CMK (cell line): ENCODE measurements at regions not wholly inside any gene's neighbourhood (a gene's known extent, or its start where the extent isn't known, plus 50 kb on each side); places are given as distances from the start of the nearest gene placed in this dataset.
"Not testable (repeated sequence)": the region's sequence is repeated elsewhere in the genome, so short reads cannot be mapped to it uniquely, and the experiment has no call there.

Experiments
- DNase-seq: peaks from one replicate; pipeline ENCODE4 v3.0.0-alpha.2; 2010; ENCODE audit warnings: low read depth

DNA sequence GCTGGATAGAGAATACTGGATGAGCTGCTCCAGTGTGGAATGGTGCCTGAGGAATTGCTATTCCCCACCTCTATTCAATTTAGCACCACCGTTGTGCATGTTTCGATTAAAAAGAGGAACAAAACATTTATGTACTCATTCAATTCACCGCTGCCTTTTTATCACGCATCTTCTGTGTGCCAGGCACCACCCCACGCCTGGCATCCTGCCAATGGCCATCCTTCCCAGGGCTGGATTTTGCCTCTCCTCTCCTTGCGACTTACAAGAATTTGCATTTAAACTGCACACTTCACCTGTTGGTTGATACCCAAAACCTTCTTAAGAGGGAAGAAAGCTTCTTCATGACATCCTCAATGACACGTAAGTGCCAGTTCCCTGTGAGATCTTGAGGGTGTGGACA lies 110.2 kb upstream of the DPP6 start:
- no peak for DNase-seq

- DNase-seq = no peak
Observed at GRCh38 chr7:153943457-153943856, 108.7 kb upstream of the DPP6 start.

DNA sequence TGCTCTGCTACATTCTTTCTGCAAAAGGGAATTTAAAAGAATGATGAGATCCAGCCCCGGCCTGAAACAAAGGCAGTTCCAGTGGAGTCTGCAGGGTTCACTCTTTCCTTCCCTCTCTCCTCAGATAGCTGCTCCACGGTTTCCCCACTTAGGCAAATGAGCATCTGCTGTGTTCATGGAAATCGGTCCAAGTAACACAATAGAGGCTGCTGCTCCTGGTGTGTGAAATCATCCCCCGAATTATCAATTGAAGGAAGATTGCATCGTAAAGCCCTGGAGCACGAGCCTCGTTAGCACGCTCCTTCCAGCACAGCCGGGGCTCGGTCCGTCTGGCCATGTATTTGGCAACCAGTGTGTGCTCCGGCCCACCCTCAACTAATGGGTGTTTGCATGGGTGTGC lies 108.3 kb upstream of the DPP6 start:
- no peak for DNase-seq

DNA sequence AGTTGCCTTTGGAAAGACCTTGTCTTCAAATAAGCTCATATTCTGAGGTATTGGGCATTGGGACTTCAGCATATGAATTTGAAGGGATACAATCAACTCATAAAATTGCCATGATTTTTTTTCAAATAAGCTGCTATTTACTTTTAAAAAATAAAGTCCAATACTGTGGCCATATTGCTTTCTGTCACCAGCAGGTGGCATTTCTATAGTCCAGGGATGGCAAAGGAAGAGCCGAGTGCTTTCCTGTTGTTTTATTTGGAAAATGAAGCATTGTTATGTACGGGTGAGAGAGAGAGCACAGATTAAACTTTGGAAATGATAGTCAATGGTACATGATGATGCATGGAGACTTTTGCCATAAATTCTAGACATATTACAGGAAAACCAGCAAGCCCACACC lies 104.1 kb upstream of the DPP6 start:
- DNase-seq = no peak

GRCh38 chr7:153951316-153951715 lies 100.9 kb upstream of the DPP6 start:
- no peak for DNase-seq

GRCh38 chr7:153954477-153954876 lies 97.7 kb upstream of the DPP6 start:
- DNase-seq = no peak

DNA sequence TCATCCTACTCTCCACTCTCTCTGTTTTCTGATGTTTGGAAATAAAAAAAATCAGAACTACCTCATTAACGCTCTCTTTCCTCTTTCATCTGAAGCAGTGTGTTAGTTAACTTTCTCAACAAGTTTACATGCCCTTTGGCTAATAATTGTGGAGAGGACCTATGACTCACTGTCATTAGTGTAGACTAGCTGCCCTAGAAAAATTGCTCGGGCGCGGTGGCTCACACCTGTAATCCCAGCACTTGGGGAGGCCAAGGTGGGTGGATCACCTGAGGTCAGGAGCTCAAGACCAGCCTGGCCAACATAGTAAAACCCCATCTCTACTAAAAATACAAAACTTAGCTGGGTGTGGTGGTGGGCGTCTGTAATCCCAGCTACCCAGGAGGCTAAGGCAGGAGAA lies 94.5 kb upstream of the DPP6 start:
- DNase-seq = not testable (repeated sequence)

GRCh38 chr7:153958381-153958780 lies 93.8 kb upstream of the DPP6 start:
- not testable (repeated sequence) for DNase-seq

- DNase-seq = not testable (repeated sequence)
Observed at GRCh38 chr7:153958789-153959188, 93.4 kb upstream of the DPP6 start.

GRCh38 chr7:153964481-153965112 lies 87.6 kb upstream of the DPP6 start:
- DNase-seq = not testable (repeated sequence)

DNA sequence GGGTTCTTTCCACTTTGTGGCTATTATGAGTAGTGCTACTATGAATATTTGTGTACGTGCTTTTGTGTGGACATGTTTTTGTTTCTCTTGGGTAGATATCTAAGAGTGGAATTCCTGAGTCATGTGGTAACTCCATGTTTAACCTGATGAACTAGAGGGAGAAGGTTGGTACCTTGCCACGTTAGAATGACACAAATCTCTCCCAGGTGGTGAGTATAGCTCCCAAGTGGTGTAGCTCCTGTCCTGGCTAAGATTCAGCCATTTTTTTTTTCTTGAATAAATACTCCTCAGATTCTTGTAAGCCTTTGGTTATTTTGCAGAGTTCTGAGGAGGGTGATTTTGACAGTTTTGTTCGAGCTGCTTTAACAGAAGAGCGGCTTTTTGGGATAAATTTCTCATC lies 83.2 kb upstream of the DPP6 start:
- DNase-seq = not testable (repeated sequence)

- DNase-seq = not testable (repeated sequence)
Observed at GRCh38 chr7:153974603-153975002, 77.6 kb upstream of the DPP6 start.

GRCh38 chr7:153976745-153977144 lies 75.5 kb upstream of the DPP6 start:
- DNase-seq = not testable (repeated sequence)

- DNase-seq = not testable (repeated sequence)
Observed at GRCh38 chr7:153983186-153983585, 69.0 kb upstream of the DPP6 start.

- DNase-seq = not testable (repeated sequence)
Observed at GRCh38 chr7:153989066-153989627, 63.1 kb upstream of the DPP6 start.

DNA sequence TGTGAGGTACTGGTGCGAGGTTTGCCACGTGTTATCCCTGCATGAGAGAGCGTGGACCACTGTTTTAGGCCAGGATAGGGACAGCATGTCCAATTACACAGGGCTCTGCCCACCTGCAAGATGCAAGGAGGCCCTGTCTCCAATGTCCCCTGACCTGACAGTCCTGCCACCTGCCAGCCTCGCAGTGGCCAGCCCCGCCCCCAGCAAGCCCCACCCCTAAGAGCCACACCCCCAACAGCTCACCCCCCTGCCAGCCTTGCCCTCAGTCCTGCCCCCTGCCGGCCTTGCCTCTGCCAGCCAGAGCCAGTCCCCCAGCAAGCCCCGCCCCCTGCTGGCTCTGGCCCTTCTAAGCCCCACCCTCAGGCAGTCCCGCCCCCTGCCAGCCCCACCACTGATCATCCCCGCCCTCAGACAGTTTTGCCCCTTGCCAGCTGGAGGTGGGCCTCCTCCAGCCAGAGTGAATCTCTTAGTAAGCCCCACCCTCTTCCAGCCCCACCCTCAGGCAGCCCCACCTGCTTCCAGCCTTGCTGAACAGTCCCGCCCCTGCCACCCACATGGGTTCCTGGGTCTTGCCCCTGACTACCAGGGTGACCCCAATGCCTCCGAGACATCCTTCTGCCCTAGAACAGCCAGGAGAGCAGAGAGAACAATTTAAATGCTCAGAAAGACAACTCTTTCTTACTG lies 62.3 kb upstream of the DPP6 start:
- not testable (repeated sequence) for DNase-seq

DNA sequence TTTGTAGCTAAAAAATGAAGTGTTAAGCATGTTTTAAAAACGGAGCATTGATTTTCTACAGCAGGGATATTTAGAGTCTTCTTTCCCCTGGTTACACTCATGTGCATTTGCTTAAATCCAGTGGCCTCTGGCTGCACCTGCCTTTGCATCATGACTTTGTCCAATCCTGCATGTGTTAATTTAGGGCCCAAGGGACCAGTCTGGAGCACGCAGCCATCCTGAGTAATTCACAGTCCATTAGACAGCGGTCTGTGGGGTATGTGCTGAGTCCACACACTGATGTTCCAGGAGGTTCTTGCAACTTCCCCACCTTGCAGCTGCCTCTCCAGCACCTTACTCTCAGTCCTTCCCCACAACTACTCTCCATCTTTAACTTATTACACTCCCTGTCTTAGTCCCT lies 60.7 kb upstream of the DPP6 start:
- DNase-seq = not testable (repeated sequence)

DNA sequence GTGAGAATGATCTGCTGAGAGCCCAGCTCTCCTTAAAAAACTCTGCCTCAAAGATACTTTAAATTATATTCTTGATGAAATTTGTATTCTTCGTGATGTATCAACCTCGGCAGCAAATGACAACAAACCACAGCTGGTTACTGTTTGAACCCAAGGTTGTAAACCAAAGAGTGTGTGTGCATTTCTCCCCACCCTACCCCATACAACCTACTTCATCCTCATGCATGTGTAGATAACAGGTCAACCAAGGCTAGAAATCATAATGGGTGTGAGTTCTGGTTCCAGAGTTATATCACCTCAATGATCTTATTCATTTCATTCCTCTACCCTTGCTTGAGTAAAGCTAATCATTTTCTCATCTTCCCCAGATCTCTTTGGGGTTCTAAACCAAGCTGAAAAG lies 58.8 kb upstream of the DPP6 start:
- DNase-seq = not testable (repeated sequence)

- DNase-seq = not testable (repeated sequence)
Observed at GRCh38 chr7:153998896-153999295, 53.3 kb upstream of the DPP6 start.
